Neural cell (in vitro differentiated cells): ENCODE measurements at regions not wholly inside any gene's neighbourhood (a gene's known extent, or its start where the extent isn't known, plus 50 kb on each side); places are given as distances from the start of the nearest gene placed in this dataset.

ENCODE experiments used
- CTCF ChIP-seq: fragments of 450-650 bp; IDR thresholded peaks from 2 replicates; pipeline ENCODE4 v1.5.1; 2014; ENCODE audit warnings: antibody characterized with exemption, mild to moderate bottlenecking, moderate library complexity; ENCODE audit not compliant: poor library complexity, severe bottlenecking
- EP300 ChIP-seq: fragments of 450-650 bp; conservative IDR thresholded peaks from 2 replicates; pipeline ENCODE4 v1.6.1; 2014; ENCODE audit warnings: antibody characterized with exemption, mild to moderate bottlenecking, moderate library complexity; ENCODE audit not compliant: poor library complexity, severe bottlenecking
- EZH2 ChIP-seq: fragments of 200-600, 300-800 bp; shearing (Covaris generic), sonication (generic); IDR thresholded peaks from 2 replicates; pipeline ENCODE4 v1.6.1; 2014; ENCODE audit warnings: antibody characterized with exemption, low read length, borderline replicate concordance, mild to moderate bottlenecking; ENCODE audit not compliant: insufficient read depth, poor library complexity, severe bottlenecking
- POLR2AphosphoS5 ChIP-seq: IDR thresholded peaks from 2 replicates; pipeline ENCODE4 v1.6.1; 2012
- RAD21 ChIP-seq: fragments of 450-650 bp; conservative IDR thresholded peaks from 2 replicates; pipeline ENCODE4 v1.6.1; 2014; ENCODE audit warnings: antibody characterized with exemption, mild to moderate bottlenecking, moderate library complexity
- SMC3 ChIP-seq: fragments of 450-650 bp; conservative IDR thresholded peaks from 2 replicates; pipeline ENCODE4 v1.6.1; 2014; ENCODE audit warnings: antibody characterized with exemption, mild to moderate bottlenecking, moderate library complexity; ENCODE audit not compliant: poor library complexity

GRCh38 chr4:14566518-14566917 lies 435.8 kb upstream of the CPEB2 start:
- TF ChIP-seq EP300 (no peak), POLR2AphosphoS5 (no peak), RAD21 (no peak), CTCF (no peak), EZH2 (no peak), SMC3 (no peak)
